Astrocyte of the cerebellum (primary cell): ENCODE measurements at regions not wholly inside any gene's neighbourhood (a gene's known extent, or its start where the extent isn't known, plus 50 kb on each side); places are given as distances from the start of the nearest gene placed in this dataset.
A peak's percentile ranks its signal among the peaks of the same experiment; 100 is the strongest.

Experiments used
- DNase-seq: peaks from one replicate; pipeline ENCODE4 v3.0.0-alpha.2; 2011; ENCODE audit warnings: low read depth
- H3K4me3 ChIP-seq: 2 replicates; pipeline ENCODE4 v1.5.1; 2011; ENCODE audit warnings: mild to moderate bottlenecking, low read depth, low read length, moderate library complexity
- in situ Hi-C: cut with HindIII; loops from 2 replicates; pipeline ENCODE4 v1.10.0; 2017; ENCODE audit warnings: low sequenced_read_pairs
- TF ChIP-seq, protein P1 (sequence below): IDR thresholded peaks from 2 replicates; pipeline ENCODE4 v1.5.1; 2012; ENCODE audit warnings: low read length, low read depth, moderate library complexity, mild to moderate bottlenecking; ENCODE audit errors: missing control alignments

DNA sequence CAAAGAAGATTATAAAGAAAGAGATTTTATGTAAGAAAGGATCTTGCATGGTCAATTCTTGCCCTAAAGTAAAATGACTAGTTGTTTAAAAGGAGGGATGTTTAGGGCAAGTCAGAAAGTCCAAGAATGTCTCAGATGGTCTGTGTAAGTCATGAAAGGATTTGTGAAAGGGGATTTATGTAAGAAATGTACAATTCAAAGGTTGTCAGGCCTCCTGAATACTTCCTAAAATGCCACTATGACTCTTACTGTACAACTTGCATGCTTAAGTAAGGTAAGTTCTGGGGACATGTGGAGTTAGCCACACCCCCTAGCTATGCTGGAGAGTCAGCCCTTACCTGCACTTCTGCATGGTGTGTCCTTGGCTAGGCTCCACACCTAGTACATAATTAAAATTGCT lies 328.9 kb upstream of the TGFBR2 start:
- TF ChIP-seq, protein P1, sequence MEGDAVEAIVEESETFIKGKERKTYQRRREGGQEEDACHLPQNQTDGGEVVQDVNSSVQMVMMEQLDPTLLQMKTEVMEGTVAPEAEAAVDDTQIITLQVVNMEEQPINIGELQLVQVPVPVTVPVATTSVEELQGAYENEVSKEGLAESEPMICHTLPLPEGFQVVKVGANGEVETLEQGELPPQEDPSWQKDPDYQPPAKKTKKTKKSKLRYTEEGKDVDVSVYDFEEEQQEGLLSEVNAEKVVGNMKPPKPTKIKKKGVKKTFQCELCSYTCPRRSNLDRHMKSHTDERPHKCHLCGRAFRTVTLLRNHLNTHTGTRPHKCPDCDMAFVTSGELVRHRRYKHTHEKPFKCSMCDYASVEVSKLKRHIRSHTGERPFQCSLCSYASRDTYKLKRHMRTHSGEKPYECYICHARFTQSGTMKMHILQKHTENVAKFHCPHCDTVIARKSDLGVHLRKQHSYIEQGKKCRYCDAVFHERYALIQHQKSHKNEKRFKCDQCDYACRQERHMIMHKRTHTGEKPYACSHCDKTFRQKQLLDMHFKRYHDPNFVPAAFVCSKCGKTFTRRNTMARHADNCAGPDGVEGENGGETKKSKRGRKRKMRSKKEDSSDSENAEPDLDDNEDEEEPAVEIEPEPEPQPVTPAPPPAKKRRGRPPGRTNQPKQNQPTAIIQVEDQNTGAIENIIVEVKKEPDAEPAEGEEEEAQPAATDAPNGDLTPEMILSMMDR: no peak
- DNase-seq: no peak
- no peak overlapping the region for H3K4me3 ChIP-seq
- in situ Hi-C loops: no loop called here

DNA sequence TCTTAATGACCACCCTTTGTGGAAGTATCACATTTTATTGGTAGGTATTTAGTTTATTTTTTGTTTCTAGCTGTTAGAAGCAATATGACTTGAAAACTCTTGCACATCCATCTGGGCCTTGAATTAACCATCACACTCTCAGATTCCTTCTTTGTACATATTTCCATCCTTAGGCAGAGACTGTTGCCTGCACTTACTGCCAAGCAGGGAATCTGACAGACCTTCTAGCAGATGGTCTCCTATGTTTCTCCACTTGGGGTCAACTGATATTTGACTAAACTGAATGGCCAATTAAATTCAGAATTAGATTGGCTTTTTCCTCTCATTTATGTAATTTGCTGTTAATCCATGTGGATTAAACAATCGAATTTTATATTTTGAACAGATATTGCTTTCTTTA lies 324.9 kb upstream of the TGFBR2 start:
- no peak for DNase-seq
- TF ChIP-seq, protein P1: no peak
- in situ Hi-C loops: no loop called here
- H3K4me3 ChIP-seq: no peak overlapping the region

- TF ChIP-seq, protein P1: no peak
Measured at GRCh38 chr3:30282154-30282696, 324.2 kb upstream of the TGFBR2 start.

DNA sequence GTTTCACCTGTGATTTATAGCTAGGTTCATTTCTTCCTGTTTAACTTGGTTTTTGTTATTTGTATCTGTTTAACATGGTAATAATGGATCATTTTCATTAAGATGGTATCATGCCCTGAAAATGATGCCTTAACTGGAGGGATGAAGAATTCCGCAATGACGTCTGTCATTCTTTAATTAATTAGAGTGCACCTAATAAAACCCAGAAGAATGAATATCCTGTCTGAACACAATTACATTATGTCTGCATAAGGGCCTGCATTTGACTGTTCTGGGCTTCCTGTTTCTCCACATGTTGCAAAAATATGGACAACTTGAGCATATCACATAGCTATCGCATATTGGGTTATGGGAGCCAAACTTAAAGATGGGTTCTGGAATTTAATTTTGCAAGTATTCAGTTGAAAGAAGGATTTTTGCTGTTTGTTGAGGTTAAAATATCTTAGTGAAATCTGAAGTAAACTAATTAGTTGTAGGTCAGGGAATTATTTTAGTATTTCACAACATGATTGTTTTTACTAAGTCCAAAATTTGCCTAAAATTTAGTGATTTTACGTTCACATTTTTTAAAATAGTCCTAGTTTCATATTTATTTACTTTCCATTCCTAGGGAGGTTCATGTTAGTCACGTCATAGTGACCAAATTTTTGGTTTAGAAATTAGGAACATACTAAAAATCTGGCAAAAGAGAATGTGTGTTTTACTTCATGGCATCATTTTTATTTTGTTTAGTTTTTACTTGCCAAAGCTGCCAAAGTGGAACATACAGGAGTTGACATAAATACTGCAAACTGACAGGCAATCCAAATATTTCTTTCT lies 321.0 kb upstream of the TGFBR2 start:
- no peak for DNase-seq
- TF ChIP-seq, protein P1: no peak
- no peak overlapping the region for H3K4me3 ChIP-seq
- in situ Hi-C loops: no loop called here

More at GRCh38 chr3:30282154-30282696, 324.2 kb upstream of the TGFBR2 start:
- no peak overlapping the region for H3K4me3 ChIP-seq
- peak; percentile 97 for DNase-seq
- in situ Hi-C loops: no loop called here

DNA sequence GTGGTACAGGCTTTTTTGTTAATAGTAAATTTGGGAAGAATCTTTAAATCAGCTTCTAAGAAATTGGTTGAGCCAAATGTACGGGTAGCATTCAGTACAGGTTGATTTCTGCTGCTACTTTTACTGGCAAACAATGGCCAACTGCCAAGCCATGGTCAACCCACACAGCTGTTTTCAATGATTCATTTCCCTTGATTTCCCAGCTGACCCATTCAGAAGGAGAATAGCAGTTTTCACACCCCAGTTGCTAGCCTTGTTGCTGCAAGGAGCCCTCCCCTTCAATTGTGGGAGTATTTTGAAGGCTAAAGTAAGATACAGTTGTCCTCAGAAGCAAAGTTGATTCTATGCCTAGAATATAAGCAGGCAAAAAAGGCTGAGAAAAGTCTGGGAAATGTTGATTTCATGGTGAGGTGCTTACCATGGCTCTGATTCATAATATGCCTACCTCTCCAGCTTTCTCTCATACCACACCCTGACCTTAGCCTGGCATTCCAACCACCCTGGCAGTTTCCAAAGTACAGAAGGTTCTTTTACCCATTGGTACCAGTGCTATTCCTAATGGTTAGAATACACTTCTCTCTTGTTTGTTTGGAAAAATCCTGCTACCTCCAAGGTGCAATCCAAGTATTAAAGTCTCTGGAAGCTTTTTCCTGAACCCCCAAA lies 320.3 kb upstream of the TGFBR2 start:
- DNase-seq: peak; percentile 96
- TF ChIP-seq, protein P1: no peak
- in situ Hi-C loops: no loop called here
- H3K4me3 ChIP-seq: no peak overlapping the region

DNA sequence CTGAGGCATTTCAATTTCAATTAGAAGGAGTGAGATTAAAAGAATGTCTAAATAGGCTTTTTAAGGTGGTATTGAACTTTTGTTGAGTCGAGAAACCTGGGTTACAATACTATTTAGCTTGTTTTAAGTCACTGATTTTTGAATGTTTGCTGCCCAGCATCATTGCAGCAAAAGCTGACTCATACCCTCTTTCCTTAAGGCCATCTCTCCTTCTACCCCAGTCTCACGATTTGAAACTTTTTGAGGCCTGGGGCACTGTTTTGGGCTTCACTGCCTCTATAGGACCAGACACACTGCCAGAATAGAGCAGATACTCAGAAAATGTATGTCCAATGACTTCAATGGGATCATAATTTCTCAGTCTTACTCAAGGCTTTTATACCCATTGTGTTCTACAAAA lies 319.6 kb upstream of the TGFBR2 start:
- in situ Hi-C loops: no loop called here
- DNase-seq: no peak
- no peak overlapping the region for H3K4me3 ChIP-seq
- TF ChIP-seq, protein P1: no peak
